GM12874 (cell line): ENCODE measurements at regions not wholly inside any gene's neighbourhood (a gene's known extent, or its start where the extent isn't known, plus 50 kb on each side); places are given as distances from the start of the nearest gene placed in this dataset.

ENCODE experiments used
- CTCF ChIP-seq: IDR thresholded peaks from 2 replicates; pipeline ENCODE4 v1.5.1; 2011; ENCODE audit warnings: low read depth, mild to moderate bottlenecking, control low read depth, low read length, moderate library complexity; ENCODE audit not compliant: insufficient read depth

GRCh38 chr16:72728516-72728915 lies 319.4 kb downstream of the ZFHX3 start:
- TF ChIP-seq CTCF: no peak

- no peak for TF ChIP-seq CTCF
Observed at GRCh38 chr16:72727565-72727964, 320.4 kb downstream of the ZFHX3 start.

GRCh38 chr16:72725643-72726042 lies 322.3 kb downstream of the ZFHX3 start:
- no peak for TF ChIP-seq CTCF

GRCh38 chr16:72723781-72724180 lies 324.1 kb downstream of the ZFHX3 start:
- TF ChIP-seq CTCF: no peak

GRCh38 chr16:72722552-72722951 lies 325.4 kb downstream of the ZFHX3 start:
- TF ChIP-seq CTCF: no peak

GRCh38 chr16:72721981-72722380 lies 325.9 kb downstream of the ZFHX3 start:
- no peak for TF ChIP-seq CTCF

- no peak for TF ChIP-seq CTCF
Observed at GRCh38 chr16:72715267-72715666, 332.7 kb downstream of the ZFHX3 start.

GRCh38 chr16:72711823-72712222 lies 336.1 kb downstream of the ZFHX3 start:
- TF ChIP-seq CTCF: no peak
